Fibroblast of lung (primary cell): ENCODE measurements at regions not wholly inside any gene's neighbourhood (a gene's known extent, or its start where the extent isn't known, plus 50 kb on each side); places are given as distances from the start of the nearest gene placed in this dataset.

ENCODE experiments used
- EZH2 ChIP-seq: IDR thresholded peaks from 2 replicates; pipeline ENCODE4 v1.5.1; 2012; ENCODE audit warnings: low read length, control low read depth, mild to moderate bottlenecking; ENCODE audit errors: missing control alignments
- TF ChIP-seq, protein P1 (sequence below), 2 donors: IDR thresholded peaks in 1 of 2; conservative IDR thresholded peaks in 1 of 2; 1 replicate in 1 of 2; 2 replicates in 1 of 2; pipeline ENCODE4 v1.5.1; 2011 to 2012; ENCODE audit warnings: low read length in 2 of 2, control low read depth in 1 of 2, inconsistent platforms in 1 of 2, low read depth in 1 of 2, mild to moderate bottlenecking in 1 of 2

DNA sequence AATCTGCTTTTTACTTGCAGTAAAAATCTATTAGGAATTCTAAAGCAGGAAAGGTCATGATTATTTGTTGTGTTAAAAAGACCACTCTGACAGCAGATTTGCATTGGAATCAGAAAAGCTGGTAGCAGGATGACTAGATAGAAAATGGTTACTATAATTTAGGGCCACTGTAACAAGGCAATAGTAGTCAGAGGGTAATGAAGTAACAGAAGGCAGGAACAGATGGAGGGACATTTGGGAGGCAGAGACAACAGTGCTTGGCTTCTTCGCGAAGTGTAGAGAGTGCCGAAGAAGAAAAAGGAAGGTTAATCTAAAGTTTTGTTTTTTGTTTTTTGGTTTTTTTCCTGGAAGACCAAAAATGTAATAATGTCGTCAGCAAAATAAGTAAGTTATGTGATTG is 129.8 kb upstream of the SLC5A12 start:
- TF ChIP-seq, protein P1, sequence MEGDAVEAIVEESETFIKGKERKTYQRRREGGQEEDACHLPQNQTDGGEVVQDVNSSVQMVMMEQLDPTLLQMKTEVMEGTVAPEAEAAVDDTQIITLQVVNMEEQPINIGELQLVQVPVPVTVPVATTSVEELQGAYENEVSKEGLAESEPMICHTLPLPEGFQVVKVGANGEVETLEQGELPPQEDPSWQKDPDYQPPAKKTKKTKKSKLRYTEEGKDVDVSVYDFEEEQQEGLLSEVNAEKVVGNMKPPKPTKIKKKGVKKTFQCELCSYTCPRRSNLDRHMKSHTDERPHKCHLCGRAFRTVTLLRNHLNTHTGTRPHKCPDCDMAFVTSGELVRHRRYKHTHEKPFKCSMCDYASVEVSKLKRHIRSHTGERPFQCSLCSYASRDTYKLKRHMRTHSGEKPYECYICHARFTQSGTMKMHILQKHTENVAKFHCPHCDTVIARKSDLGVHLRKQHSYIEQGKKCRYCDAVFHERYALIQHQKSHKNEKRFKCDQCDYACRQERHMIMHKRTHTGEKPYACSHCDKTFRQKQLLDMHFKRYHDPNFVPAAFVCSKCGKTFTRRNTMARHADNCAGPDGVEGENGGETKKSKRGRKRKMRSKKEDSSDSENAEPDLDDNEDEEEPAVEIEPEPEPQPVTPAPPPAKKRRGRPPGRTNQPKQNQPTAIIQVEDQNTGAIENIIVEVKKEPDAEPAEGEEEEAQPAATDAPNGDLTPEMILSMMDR (conservative IDR thresholded peaks at IDR 0.05 in 1 of 2, IDR thresholded peaks at IDR 0.05 in 1 of 2; ENCODE audit: low read depth in 1 of 2, low read length in 2 of 2), result no peak
- no peak for TF ChIP-seq EZH2
